Inferior parietal cortex (tissue), 1 donor: ENCODE measurements at regions not wholly inside any gene's neighbourhood (a gene's known extent, or its start where the extent isn't known, plus 50 kb on each side); places are given as distances from the start of the nearest gene placed in this dataset.

Experiments
- DNase-seq: peaks from one replicate; pipeline ENCODE4 v3.0.0-alpha.2; 2016; ENCODE audit errors: extremely low spot score

DNA sequence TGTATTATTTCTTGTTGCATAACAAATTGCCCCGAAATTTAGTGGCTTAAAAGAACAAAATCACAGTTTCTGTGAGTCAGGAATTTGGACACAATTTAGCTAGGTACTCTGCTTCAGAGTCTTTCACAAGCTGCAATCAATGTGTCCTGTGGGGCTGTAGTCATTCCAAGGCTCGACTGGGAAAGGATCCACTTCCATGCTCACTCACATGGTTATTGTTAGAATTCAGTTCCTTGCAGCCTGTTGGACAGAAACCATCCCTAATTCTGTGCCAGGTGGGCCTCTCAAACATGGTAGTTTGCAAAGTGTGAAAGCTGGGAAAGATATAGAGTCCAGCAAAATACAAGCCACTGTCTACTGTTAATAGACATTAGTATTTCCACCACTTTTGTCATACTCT, 59.7 kb upstream of the ARID2 start:
- no peak for DNase-seq

DNA sequence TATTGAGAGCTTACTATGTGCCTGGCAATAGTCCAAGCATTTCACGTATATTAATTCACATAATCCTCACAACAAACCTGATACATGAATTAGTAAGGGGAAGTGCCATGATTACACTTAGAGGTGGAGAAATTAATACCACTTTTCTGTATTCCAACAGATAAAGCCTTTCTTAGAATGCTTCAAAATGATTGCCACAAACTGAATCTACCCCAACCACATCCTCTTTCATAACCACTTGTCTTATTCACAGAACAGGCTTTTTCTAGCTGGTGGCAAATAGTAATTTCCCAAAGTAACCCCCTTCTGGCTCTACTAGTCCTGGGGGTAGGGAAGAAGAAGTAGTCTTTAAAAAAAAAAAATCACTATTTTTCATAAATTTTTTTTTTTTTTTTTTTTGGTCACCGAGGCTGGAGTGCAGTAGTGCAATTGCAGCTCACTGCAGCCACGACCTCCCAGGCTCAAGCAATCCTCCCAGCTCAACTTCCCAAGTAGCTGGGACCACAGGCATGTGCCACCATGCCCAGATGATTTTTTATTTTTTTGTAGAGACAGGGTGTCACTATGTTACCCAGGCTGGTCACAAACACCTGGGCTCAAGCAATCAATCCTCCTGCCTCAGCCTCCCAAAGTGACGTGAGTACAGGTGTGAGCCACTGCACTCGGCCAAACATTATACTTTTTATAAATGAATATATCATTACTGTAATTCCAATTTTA, 59.0 kb upstream of the ARID2 start:
- DNase-seq = no peak

DNA sequence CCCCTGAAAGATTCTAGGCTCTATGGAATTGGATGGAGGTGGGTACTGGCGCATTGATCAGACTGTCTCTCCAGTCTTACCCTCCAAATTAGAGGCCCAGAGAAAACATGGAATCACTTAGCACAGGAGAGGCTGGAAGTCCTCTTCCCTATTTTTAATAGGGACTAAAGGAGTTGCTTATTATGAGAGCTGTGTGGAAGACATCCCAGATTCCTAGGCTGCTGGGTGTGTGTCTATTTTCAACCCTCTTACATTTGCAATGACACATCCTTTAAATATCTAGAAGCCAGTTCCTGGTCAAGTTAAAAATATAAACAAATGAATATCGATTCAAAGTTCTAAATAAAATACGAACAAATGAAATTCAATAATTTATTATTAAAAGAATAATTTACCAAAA, 58.3 kb upstream of the ARID2 start:
- DNase-seq = no peak

DNA sequence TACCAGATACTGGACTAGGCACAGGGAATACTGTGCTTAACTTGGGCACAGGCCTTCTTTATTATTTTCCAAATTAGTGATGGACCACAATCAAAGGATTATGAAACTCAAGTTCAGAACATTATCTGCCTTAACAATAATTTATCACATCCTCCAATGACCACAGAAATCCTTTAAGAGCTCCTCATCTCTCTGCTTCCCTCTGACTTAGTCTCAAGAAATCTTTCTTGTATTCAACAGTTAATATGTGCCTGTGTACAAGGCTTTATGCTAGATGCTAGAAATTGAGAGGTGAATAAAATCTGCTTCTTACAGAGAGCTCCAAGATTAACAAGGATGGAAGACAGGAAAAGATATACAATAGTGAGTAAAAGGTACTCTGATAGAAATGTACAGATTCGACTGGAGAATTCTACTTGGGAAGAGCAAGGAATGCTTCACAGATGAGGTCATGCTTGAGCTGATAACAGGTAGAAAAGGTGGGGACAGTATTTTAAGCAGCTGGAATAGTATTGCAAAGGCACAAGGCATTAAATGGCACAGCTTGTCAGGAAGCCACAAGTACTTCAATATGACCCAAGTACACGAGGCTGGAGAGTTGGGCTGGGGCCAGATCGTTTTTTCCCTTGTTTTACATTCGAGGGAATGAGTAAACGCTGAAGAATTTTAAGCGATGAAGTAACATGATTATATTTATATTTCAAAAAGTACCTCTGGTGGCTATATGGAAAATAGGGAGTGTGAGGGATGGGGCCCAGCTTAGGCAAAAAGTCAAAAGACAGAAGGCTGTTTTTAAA, 55.1 kb upstream of the ARID2 start:
- no peak for DNase-seq

DNA sequence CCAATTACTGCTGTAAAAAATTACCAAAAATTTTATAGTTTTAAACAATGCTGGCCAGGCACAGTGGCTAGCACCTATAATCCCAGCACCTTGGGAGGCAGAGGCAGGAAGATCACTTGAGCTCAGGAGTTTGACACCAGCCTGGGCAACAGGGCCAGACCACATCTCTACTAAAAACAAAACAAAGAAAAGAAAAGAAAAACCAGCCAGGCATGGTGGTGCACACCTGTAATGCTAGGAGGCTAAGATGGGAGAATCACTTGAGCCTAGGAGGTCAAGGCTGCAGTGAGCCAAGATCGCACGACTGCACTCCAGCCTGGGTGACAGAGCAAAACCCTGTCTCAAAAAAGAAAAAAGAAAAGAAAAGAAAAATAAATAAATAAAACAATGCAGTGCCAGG, 54.0 kb upstream of the ARID2 start:
- DNase-seq = no peak
